H9 (cell line): ENCODE measurements at regions not wholly inside any gene's neighbourhood (a gene's known extent, or its start where the extent isn't known, plus 50 kb on each side); places are given as distances from the start of the nearest gene placed in this dataset.

Experiments
- DNase-seq: peaks from one replicate; pipeline ENCODE4 v3.0.0-alpha.2; 2017
- H2AFZ ChIP-seq: one replicate; pipeline ENCODE4 v1.6.1; 2013; ENCODE audit warnings: mild to moderate bottlenecking, low read length, control low read depth, moderate library complexity
- H2AK5ac ChIP-seq: 2 replicates; pipeline ENCODE4 v1.6.1; 2013; ENCODE audit warnings: low read length, control low read depth, mixed read lengths; ENCODE audit not compliant: insufficient read length
- H2BK120ac ChIP-seq: one replicate; pipeline ENCODE4 v1.6.1; 2013; ENCODE audit warnings: low read depth, mild to moderate bottlenecking, low read length, control low read depth, inconsistent platforms; ENCODE audit not compliant: poor library complexity, severe bottlenecking
- H2BK12ac ChIP-seq: 2 replicates; pipeline ENCODE4 v1.6.1; 2013; ENCODE audit warnings: low read length, control low read depth, mixed read lengths, low read depth; ENCODE audit not compliant: insufficient read length
- H2BK15ac ChIP-seq: 2 replicates; pipeline ENCODE4 v1.6.1; 2013; ENCODE audit warnings: low read depth, low read length, control low read depth
- H2BK20ac ChIP-seq: one replicate; pipeline ENCODE4 v1.6.1; 2013; ENCODE audit warnings: low read depth, mild to moderate bottlenecking, low read length, control low read depth, inconsistent platforms; ENCODE audit not compliant: poor library complexity, severe bottlenecking
- H2BK5ac ChIP-seq: 2 replicates; pipeline ENCODE4 v1.6.1; 2013; ENCODE audit warnings: low read length, control low read depth, mixed read lengths; ENCODE audit not compliant: insufficient read length
- H3K14ac ChIP-seq: 2 replicates; pipeline ENCODE4 v1.6.1; 2013; ENCODE audit warnings: low read length, control low read depth; ENCODE audit not compliant: insufficient read depth
- H3K18ac ChIP-seq: 2 replicates; pipeline ENCODE4 v1.6.1; 2013; ENCODE audit warnings: low read depth, mild to moderate bottlenecking, mixed read lengths, low read length, control low read depth; ENCODE audit not compliant: insufficient read length
- H3K23ac ChIP-seq: 2 replicates; pipeline ENCODE4 v1.6.1; 2013; ENCODE audit warnings: low read length, control low read depth, mixed read lengths, low read depth; ENCODE audit not compliant: insufficient read length
- H3K23me2 ChIP-seq: 2 replicates; pipeline ENCODE4 v1.6.1; 2013; ENCODE audit warnings: low read depth, mild to moderate bottlenecking, mixed read lengths, low read length, control low read depth; ENCODE audit not compliant: insufficient read length, poor library complexity, severe bottlenecking
- H3K27ac ChIP-seq: 2 replicates; pipeline ENCODE4 v1.5.1; 2013; ENCODE audit warnings: low read length, control low read depth, mixed read lengths, low read depth; ENCODE audit not compliant: insufficient read length
- H3K27me3 ChIP-seq: 2 replicates; pipeline ENCODE4 v1.6.1; 2013; ENCODE audit warnings: low read length, control low read depth, inconsistent platforms; ENCODE audit not compliant: insufficient read depth
- H3K4ac ChIP-seq: 2 replicates; pipeline ENCODE4 v1.6.1; 2013; ENCODE audit warnings: low read depth, mild to moderate bottlenecking, control low read depth, inconsistent platforms, low read length, moderate library complexity
- H3K4me1 ChIP-seq: 2 replicates; pipeline ENCODE4 v1.6.1; 2013; ENCODE audit warnings: low read length, control low read depth, inconsistent platforms; ENCODE audit not compliant: insufficient read depth
- H3K4me2 ChIP-seq: 2 replicates; pipeline ENCODE4 v1.6.1; 2013; ENCODE audit warnings: low read length, control low read depth, mixed read lengths; ENCODE audit not compliant: insufficient read length, insufficient read depth
- H3K56ac ChIP-seq: 2 replicates; pipeline ENCODE4 v1.6.1; 2013; ENCODE audit warnings: low read depth, mild to moderate bottlenecking, mixed read lengths, low read length, control low read depth; ENCODE audit not compliant: insufficient read length
- H3K79me1 ChIP-seq: 2 replicates; pipeline ENCODE4 v1.6.1; 2013; ENCODE audit warnings: low read depth, mild to moderate bottlenecking, moderate library complexity, low read length, control low read depth, inconsistent platforms; ENCODE audit not compliant: insufficient read depth, poor library complexity, severe bottlenecking
- H3K79me2 ChIP-seq: 2 replicates; pipeline ENCODE4 v1.6.1; 2013; ENCODE audit warnings: low read length, control low read depth, inconsistent platforms; ENCODE audit not compliant: insufficient read depth
- H3K9ac ChIP-seq: 2 replicates; pipeline ENCODE4 v1.6.1; 2013; ENCODE audit warnings: low read length, control low read depth, mixed read lengths; ENCODE audit not compliant: insufficient read length; ENCODE audit errors: extremely low read depth
- H3K9me3 ChIP-seq: one replicate; pipeline ENCODE4 v1.6.1; 2013; ENCODE audit warnings: low read depth, low read length, inconsistent platforms; ENCODE audit not compliant: control insufficient read depth
- H3T11ph ChIP-seq: one replicate; pipeline ENCODE4 v1.6.1; 2013; ENCODE audit warnings: mild to moderate bottlenecking, low read length, control low read depth, inconsistent platforms
- H4K20me1 ChIP-seq: one replicate; pipeline ENCODE4 v1.6.1; 2013; ENCODE audit not compliant: control insufficient read depth, insufficient read length, insufficient read depth
- H4K5ac ChIP-seq: 2 replicates; pipeline ENCODE4 v1.6.1; 2013; ENCODE audit warnings: low read depth, mild to moderate bottlenecking, mixed read lengths, low read length, control low read depth; ENCODE audit not compliant: insufficient read length
- H4K8ac ChIP-seq: replicated peaks from 2 replicates; pipeline ENCODE4 v1.6.1; 2013; ENCODE audit warnings: low read length, control low read depth, mixed read lengths, low read depth; ENCODE audit not compliant: insufficient read length
- H4K91ac ChIP-seq: 2 replicates; pipeline ENCODE4 v1.6.1; 2013; ENCODE audit warnings: low read depth, mild to moderate bottlenecking, moderate library complexity, mixed read lengths, low read length, control low read depth; ENCODE audit not compliant: insufficient read length
- H3K27ac Mint-ChIP-seq, 3 experiments: 2 replicates in 2 of 3; 3 replicates in 1 of 3; pipeline ENCODE4 v1.8.0; 2020 to 2021; ENCODE audit warnings: mixed read lengths in 3 of 3, mild to moderate bottlenecking in 1 of 3, moderate library complexity in 1 of 3
- H3K27me3 Mint-ChIP-seq: 2 replicates; pipeline ENCODE4 v1.8.0; 2021; ENCODE audit warnings: low read depth, mild to moderate bottlenecking, moderate library complexity, mixed read lengths
- H3K36me3 Mint-ChIP-seq, 3 experiments: 2 replicates in 2 of 3; 3 replicates in 1 of 3; pipeline ENCODE4 v1.8.0; 2020 to 2021; ENCODE audit warnings: low read depth in 3 of 3, mixed read lengths in 3 of 3; ENCODE audit not compliant: insufficient read depth in 1 of 3
- H3K4me1 Mint-ChIP-seq, 2 experiments: 2 replicates each; pipeline ENCODE4 v1.8.0; 2020; ENCODE audit warnings: mixed read lengths in 2 of 2
- H3K4me3 Mint-ChIP-seq, 2 experiments: 2 replicates in 1 of 2; 3 replicates in 1 of 2; pipeline ENCODE4 v1.8.0; 2020 to 2021; ENCODE audit warnings: mild to moderate bottlenecking in 2 of 2, mixed read lengths in 2 of 2, moderate library complexity in 1 of 2
- H3K9me3 Mint-ChIP-seq, 2 experiments: 2 replicates in 1 of 2; 3 replicates in 1 of 2; pipeline ENCODE4 v1.8.0; 2020; ENCODE audit warnings: mild to moderate bottlenecking in 2 of 2, mixed read lengths in 2 of 2, moderate library complexity in 1 of 2
- CTCF ChIP-seq: fragments of 200-600 bp; sonication (generic); conservative IDR thresholded peaks from 3 replicates; pipeline ENCODE4 v1.8.0; 2021; ENCODE audit warnings: antibody characterized with exemption, mild to moderate bottlenecking
- WGBS: extraction: QIAGEN DNeasy Blood & Tissue Kit; methylation state at CpG from one replicate; pipeline ENCODE4 v1.1.7; 2013; ENCODE audit warnings: missing lambda C conversion rate, low lambda C conversion rate, mixed read lengths; ENCODE audit not compliant: insufficient read length; ENCODE audit errors: extremely low coverage; 5-methylcytosine and 5-hydroxymethylcytosine counted together

GRCh38 chr5:89972901-89973300 is 436.7 kb downstream of the CETN3 start:
- Histone ChIP-seq H2BK120ac (no peak overlapping the region), H3K4ac (no peak overlapping the region), H4K91ac (no peak overlapping the region), H2BK15ac (no peak overlapping the region), H3K9me3 (no peaks in the 10 kb centered on the region), H4K20me1 (no peaks in the 10 kb centered on the region), H3T11ph (no peak overlapping the region), H2AFZ (no peak overlapping the region), H4K5ac (no peak overlapping the region), H2AK5ac (no peak overlapping the region), H3K79me2 (no peaks in the 10 kb centered on the region), H2BK20ac (no peak overlapping the region), H3K56ac (no peak overlapping the region), H3K9ac (no peak overlapping the region), H3K4me1 (no peaks in the 10 kb centered on the region), H2BK12ac (no peak overlapping the region), H2BK5ac (no peak overlapping the region), H3K79me1 (no peaks in the 10 kb centered on the region), H3K27ac (no peak overlapping the region), H3K18ac (no peak overlapping the region), H3K4me2 (no peak overlapping the region), H3K14ac (no peak overlapping the region), H4K8ac (no peak overlapping the region), H3K27me3 (no peaks in the 10 kb centered on the region), H3K23me2 (no peaks in the 10 kb centered on the region), H3K23ac (no peak overlapping the region)
- H3K27ac Mint-ChIP-seq: no peak overlapping the region
- no peak for TF ChIP-seq CTCF
- no peak for DNase-seq
- H3K27me3 Mint-ChIP-seq: no peaks in the 10 kb centered on the region
- no CpG with 5 or more reads among the region's 3 CpGs for WGBS
- H3K9me3 Mint-ChIP-seq: no peaks in the 10 kb centered on the region
- H3K4me3 Mint-ChIP-seq: no peak overlapping the region
- no peaks in the 10 kb centered on the region for H3K4me1 Mint-ChIP-seq
- no peaks in the 10 kb centered on the region for H3K36me3 Mint-ChIP-seq
